Activated T-cell treated with anti-CD3 and anti-CD28 coated beads for 48 hours (primary cell): ENCODE measurements at regions not wholly inside any gene's neighbourhood (a gene's known extent, or its start where the extent isn't known, plus 50 kb on each side); places are given as distances from the start of the nearest gene placed in this dataset.

Experiments used
- DNase-seq: peaks from one replicate; pipeline ENCODE4 v3.0.0-alpha.2; 2020; ENCODE audit warnings: low read depth

DNA sequence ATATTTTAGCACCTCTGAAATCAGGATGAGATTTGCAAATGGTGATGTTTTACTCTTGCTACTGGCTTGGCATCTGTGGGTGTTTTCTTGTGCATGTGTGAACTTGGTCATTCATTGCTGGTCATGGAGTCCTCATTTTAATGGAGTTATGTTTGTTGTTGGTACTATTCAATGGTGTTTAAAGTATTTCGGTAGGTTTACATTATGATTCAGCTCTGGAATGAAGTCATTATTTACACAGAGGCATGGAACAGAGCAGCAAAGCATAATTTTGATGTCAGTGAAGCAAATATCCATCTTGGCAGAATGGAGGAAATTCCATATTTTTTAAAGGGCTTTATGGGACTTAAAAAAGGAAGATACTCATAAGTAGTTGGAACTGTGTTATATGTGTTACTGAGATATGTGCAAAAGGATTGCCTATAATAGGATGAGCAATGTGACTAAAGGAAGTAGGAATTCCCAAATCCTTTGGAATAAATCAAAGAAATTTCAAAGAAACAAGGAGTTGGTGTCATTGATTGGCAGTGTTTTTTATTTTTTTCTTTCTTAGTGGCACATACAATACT lies 147.4 kb downstream of the ACTBL2 start:
- no peak for DNase-seq

DNA sequence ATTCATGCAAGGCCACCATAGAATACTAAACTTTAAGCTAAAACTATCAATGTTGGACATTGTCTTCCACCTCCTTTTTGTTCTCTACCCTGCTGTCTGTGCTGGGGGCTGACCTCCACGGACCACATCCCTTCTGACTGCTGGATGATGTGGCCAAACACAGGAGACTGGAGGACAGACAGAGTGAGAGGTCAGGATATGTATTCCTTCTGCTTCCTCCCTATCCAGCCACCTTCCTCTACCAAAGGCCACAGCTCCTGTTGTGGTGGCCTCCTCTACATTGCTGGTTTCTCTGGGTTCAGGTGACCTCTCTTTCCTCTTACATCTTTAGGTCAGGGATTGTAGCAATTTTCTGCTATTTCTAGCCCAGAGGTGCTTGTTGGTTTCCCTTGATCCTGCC lies 148.1 kb downstream of the ACTBL2 start:
- no peak for DNase-seq

DNA sequence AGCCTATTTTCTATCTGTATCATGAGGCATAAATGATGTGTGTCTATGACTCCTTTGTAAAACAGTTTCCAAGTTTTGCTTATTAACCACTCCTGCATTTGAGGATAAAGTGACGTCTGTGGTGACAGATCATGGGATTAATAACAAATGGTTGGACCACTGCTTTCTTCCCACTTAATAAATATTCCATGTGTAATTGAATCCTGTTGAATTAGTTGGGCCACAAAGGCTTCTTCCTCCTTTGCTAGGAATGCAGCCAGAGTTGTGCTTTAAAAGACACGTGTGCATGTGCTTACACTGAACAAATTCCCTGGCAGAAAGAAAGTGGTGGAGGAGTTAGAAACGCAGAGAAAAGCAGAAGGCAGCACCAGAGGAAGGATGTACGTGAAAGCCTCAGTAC lies 150.2 kb downstream of the ACTBL2 start:
- no peak for DNase-seq

DNA sequence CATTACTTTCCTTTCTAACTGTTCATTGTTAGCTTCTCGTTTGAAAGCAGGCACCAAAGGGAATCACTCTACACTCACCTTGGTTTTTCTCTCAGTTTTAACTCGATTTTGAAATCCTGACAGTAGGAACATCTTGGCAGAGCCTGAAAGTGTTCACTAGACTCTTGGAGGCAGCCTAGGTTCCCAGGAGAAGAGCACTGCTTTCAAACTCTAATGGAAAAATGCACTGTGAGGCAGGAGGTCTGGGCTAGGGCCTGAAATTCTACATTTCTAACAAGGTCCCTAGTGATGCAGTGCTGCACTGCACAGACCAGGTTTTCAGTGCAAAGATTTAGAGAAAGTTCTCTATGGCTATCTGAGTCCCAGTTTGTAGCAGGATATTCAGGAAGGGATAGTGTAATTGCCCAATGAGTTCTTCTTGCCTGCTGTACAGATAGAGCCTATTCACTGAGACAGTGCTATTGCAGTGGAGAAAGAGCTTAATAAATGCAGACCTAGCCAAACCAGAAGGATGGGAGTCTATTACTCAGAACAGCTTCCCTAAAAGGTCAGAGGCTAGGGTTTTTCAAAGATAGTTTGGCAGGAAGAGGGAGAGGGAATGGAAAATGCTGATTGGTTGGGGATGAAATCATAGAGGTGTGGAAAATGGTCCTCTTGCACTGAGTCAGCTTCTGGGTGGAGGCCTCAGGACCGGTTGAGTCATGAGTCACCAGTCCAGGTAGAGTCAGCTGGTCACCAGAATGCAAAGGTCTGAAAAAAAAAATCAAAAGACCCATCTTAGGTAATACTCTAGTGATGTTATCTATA lies 153.9 kb downstream of the GPBP1 start:
- DNase-seq = no peak

DNA sequence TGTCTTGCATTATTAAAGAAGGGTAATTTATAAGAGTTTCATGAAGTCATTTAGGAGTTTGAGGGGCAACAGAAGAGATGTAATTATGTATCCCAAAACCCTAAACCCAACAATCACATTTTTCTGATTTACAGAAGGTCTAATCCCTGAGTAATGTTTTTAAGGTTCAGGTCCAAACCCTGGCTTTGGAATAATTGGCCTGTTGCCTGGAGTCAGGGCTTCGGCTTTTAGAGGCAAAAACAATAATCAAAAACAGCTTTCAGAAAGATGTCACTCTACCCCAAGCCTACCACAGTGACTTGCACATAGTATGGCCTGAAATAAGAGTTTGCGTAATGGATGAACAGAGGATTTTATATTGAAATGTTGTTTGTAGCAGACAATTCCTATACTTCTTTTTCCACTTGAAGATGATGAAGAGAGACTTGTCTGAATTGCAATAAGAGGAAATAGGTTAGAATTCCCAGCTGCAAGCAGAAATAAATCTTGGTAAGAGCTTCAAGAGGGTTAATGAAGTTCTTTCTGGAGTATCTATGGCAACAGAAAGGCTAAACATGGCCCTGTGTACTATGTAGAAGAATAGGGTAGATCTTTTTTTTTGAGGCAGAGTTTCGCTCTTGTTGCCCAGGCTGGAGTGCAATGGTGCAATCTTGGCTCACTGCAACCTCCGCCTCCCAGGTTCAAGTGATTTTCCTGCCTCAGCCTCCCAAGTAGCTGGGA lies 152.0 kb downstream of the GPBP1 start:
- DNase-seq = no peak

DNA sequence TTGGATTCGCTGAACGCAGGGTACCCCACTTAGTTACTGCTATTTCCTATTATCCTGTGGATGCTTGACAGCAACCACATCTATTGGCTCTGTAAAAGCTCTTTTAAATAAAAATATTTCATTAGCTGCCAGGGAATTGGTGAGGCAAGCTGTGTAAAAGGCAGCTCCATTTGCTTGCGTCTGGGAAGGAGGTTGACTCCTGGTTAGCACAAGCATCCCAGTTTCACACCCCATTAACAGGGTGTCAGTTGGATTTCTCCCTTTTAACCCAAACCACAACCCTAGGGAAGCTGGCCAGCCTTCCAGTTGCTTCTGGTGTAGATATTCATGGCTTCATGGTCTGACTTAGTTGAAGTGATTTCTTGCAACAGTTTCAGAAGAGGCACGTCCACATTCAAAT lies 151.0 kb downstream of the GPBP1 start:
- DNase-seq = no peak

GRCh38 chr5:57324181-57324580 lies 150.3 kb downstream of the GPBP1 start:
- DNase-seq = no peak

- DNase-seq = no peak
Measured at GRCh38 chr5:57320582-57320981, 146.7 kb downstream of the GPBP1 start.

GRCh38 chr5:57319628-57320027 lies 145.8 kb downstream of the GPBP1 start:
- no peak for DNase-seq

GRCh38 chr5:57318251-57318650 lies 144.4 kb downstream of the GPBP1 start:
- no peak for DNase-seq

- no peak for DNase-seq
Measured at GRCh38 chr5:57317341-57317740, 143.5 kb downstream of the GPBP1 start.

GRCh38 chr5:57316798-57317327 lies 143.0 kb downstream of the GPBP1 start:
- DNase-seq = no peak

DNA sequence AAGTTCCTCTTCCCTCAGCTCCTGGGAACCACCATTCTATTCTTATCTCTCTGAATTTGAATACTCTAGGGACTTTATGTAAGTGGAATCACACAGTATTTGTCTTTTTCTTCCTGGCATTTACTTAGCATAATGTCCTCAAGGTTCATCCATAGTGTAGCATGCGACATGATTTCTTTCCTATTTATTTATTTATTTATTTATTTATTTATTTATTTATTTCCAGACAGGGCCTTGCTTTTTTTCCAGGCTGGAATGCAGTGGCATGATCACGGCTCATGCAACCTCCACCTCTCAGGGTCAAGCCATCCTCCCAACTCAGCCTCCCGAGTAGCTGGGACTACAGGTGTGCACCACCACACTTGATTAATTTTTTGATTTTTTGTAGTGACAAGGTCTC lies 142.1 kb downstream of the GPBP1 start:
- no peak for DNase-seq
